Stimulated activated naive CD8-positive, alpha-beta T cell treated with anti-CD3 and anti-CD28 coated beads, Interleukin-15, Interleukin-2, amounts not matched to agents 100 U/mL and 50 U/mL, for 24 hours (primary cell): ENCODE measurements at regions not wholly inside any gene's neighbourhood (a gene's known extent, or its start where the extent isn't known, plus 50 kb on each side); places are given as distances from the start of the nearest gene placed in this dataset.
"Not testable (repeated sequence)": the region's sequence is repeated elsewhere in the genome, so short reads cannot be mapped to it uniquely, and the experiment has no call there.

Source experiments
- ATAC-seq: fragments of 150-1000 bp; cut with Tn5 transposase; one replicate; pipeline ENCODE4 v1.10.0; 2021
- DNase-seq: peaks from one replicate; pipeline ENCODE4 v3.0.0; 2021

DNA sequence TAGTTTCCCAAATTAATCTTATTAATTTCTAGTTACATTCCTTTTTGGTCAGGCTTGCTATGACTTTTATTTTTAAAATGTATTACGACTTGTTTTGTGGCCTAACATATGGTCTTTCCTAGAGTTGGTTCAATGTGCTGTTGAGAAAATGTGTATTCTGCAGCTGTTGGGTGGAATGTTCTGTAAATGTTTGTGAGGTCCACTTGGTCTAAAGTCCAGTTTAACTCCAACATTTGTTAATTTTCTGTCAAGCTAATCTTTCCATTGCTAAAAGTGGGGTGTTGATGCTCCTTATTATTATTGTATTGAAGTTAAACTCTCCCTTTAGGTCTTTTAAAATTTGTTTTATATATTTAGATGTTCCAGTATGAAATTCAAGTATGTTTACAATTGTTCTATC, 1010.8 kb upstream of the EDIL3 start:
- DNase-seq (no peak), ATAC-seq (no peak)

DNA sequence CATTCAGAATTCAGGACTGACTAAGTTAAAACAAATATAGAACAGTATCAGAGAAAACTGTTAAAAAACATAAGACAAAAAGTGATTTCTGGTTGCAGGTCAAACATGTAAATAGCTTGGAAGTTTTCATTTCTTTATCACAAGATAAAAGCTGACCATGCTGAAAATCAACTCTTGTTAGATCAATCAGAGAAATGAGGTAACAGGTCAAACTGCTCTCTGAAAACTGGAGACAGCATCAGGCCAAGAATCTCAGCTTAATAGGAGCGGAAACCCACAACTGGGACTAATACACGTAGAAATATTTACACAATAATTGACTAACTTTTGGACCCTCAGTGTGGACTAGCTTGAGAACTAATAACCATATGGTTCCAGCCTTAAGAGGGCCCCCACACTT, 1012.8 kb upstream of the EDIL3 start:
- ATAC-seq = no peak
- no peak for DNase-seq

DNA sequence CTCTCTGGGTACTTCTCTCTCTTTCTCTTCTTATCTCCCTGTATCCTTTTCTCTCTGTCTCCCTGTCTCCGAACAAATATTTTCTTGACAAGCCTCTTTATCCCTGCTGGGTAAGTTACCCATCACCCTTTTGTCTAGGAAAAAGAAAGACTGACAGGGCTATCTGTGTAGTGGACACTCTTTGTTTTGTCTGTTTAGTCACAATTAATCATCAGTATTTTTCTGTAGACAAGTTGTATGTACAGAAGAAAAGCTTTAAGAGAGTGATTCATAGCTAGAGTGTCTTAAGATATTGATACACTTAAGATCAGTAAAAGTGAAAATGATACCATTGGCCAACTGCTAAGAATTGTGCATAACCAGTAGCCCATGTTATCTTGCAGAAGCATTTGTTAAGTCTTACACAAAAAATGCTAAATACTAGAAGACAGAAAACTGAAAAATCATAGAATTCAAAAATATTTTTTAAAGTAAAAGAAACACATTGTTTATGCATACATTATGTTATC, 1043.8 kb upstream of the EDIL3 start:
- no peak for DNase-seq
- no peak for ATAC-seq

DNA sequence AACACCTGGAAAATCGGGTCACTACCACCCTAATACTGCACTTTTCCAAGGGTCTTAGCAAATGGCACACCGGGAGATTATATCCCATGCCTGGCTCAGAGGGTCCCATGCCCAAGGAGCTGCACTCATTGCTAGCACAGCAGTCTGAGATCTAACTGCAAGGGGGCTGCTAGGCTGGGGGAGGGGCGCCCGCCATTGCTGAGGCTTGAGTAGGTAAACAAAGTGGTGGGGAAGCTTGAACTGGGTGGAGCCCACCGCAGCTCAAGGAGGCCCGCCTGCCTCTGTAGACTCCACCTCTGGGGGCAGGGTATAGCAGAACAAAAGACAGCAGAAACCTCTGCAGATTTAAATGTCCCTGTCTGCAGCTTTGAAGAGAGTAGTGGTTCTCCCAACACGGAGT, 1047.0 kb upstream of the EDIL3 start:
- DNase-seq, ATAC-seq: not testable (repeated sequence)

DNA sequence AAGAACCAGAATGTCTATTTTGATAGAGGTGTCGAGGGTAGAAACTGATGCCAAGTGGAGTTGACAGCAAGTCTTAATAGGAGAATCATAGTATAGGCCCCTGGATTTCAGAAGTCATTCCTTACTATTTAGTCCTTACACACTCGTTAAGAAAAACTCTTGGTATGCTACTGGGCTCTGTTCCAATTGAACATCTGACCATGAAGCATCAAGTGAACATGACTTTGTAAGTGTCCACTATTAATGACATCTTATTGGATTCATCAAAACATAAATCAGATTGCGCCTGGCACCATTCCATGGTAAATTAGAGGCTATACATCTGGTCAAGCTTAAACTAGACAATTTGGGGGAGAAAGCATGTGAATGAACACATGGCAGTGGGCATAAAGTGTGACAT, 1056.5 kb upstream of the EDIL3 start:
- DNase-seq (no peak), ATAC-seq (no peak)

DNA sequence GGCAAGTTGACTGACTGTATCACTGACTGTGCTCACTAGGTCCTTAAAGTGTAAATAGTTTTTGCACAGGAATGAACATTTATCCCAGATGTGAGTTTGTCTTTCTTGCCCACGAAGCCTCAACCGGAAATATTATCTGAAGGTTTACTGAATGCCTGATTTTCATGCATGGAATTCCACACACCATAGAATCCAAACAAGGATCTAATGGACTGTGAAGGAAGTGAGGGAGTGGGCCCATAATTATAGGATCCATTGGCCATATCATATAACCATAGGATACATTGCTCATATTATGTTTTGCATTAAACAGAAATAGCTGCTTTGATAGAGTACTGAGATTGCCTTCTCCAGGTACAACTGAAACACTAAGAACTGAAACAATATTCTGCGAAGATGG, 1057.2 kb upstream of the EDIL3 start:
- ATAC-seq = no peak
- DNase-seq = no peak

DNA sequence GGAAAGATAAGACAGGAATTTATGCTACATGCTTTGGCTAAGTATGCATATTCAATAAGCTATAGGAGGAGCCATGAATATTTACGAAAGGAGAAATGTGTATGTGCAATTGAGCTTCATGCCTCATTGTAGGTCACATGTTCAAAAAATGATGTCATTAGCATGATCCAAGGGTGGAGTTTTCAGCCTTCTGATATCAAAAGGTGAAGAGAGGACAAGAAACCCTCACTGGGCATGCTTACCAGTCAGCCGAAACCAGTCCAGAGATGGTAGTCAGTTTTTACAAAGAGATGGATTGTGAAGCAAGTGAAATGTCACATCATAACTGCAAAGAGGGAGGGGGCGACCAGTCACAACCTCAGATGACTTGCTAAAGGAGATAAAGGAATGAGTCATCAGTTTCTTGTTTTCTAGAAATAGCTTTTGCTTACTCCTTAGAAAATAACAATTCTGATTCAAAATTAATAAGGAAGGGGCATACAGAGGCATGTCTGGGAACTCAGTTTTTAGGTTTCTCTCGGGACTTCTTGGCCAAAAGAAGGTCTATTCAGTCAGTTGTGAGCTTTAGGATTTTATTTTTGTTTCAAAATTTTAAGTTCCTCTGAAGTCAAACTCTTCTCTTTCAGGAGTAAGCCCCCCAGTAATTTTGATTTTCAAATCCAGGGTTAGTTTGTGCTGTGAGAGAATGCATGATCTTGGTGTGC, 1067.8 kb upstream of the EDIL3 start:
- ATAC-seq (no peak), DNase-seq (no peak)

DNA sequence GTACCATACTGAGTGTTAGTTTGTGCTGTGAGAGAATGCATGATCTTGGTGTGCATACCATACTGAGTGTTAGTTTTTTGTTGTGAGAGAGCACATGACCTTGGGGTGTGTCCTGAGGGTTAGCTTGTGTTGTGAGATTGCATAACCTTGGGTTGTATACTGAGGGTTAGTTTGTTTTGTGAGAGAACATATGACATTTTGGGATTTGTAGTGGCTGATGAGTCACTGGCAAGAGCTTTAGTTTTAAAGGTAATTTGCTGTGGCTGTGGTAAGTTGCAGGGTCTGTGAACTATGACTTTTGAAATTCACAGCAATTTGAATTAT, 1068.3 kb upstream of the EDIL3 start:
- DNase-seq = no peak
- ATAC-seq = no peak

DNA sequence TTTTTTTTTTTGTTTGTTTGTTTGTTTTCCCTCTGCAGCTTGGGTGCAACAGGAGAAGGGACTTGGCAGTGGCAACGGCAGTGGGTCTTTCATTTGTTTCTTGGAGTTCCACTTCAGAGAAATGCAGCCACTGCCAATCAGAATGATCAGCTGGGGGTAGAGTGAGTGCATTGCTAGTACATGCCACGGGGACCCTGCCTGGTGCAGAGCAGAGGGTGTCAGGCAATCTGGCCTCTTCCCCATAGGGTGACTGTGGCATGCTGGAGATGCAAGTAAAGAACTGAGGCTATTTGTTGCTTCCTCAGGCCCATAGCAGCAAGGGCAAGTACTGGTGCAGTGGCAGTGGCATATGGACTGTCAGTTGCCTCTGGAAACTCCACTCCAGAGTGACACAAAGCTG, 1073.6 kb upstream of the EDIL3 start:
- ATAC-seq (no peak), DNase-seq (no peak)

DNA sequence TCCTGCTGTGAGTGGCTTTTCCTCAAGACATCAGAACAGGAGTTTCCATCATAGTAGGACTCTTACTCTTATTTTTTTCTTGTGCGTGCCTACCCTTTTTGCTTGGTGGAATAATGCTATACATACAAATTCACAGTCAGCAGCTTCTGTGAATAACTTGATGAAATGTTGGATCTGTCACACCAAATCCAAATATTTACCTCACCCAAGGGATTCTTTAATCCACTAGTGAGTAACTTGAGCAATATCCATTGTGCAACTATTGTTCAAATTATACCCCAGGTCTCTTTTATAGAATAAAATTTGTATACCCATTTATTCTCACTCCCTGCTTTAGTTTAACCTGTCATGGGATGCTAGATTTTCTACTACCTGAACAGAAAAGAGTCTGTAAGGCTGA, 1078.3 kb upstream of the EDIL3 start:
- ATAC-seq = no peak
- no peak for DNase-seq

DNA sequence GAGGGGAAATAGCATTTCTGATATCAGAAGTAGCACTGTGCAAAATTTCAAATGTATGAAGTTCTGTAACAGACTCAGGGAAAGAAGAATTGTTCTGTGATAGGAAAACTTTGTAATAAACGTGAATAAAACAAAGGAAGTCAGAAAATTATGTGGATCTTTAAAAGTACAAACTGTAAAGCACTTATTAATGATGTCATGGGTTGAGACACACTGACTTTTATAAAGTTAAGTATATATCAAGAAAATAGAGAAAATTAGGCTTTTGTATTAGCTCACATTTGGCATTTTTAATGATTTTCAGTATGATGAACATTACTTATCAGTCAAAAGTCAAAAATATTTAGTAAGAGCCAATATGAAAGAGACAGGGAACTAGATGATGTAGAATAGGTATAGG, 1081.7 kb upstream of the EDIL3 start:
- DNase-seq (no peak), ATAC-seq (no peak)

DNA sequence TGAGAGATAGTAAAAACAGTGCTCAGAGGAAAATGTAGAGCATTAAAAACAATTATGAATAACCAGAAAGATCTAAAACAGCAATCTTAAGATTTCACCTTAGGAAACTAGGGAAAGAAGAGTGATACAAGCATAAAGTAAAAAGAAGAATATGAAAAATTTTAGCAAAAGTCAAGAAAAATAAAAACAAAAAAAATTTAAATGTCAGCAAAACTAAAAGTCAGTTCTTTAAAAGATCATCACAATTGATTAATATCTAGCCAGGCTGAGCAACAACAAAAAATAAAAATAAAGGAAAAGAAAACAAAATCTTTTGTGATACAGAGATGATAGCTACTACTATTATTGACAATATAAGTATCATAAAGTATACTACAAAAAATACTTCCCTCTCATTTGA, 1088.1 kb upstream of the EDIL3 start:
- no peak for DNase-seq
- no peak for ATAC-seq

DNA sequence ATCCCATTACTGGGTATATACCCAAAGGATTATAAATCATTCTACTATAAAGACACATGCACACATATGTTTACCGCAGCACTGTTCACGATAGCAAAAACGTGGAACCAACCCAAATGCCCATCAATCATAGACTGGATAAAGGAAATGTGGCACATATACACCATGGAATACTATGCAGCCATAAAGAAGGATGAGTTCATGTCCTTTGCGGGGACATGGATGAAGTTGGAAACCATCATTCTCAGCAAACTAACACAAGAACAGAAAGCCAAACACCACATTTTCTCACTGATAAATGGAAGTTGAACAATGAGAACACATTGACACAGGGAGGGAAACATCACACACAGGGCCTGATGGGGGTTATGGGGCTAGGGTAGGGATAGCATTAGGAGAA, 1090.5 kb upstream of the EDIL3 start:
- not testable (repeated sequence) for ATAC-seq, DNase-seq

DNA sequence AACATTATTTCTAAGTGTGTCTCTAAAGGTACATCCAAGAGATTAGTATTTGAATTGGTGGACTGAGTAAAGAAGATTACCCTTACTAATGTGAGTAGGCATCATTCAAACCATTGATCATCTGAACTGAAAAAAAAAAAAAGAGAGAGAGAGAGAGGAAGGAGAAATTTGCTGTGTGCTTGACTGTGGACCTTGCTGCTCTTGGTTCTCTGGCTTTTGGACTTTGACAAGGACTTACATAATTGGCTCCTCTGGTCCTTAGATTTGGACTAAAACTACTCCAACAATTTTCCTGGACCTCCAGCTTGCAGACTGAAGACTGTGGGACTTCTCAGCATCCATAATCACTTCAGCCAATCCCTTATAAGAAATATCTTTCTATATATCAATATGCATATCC, 1091.9 kb upstream of the EDIL3 start:
- ATAC-seq (no peak), DNase-seq (no peak)

DNA sequence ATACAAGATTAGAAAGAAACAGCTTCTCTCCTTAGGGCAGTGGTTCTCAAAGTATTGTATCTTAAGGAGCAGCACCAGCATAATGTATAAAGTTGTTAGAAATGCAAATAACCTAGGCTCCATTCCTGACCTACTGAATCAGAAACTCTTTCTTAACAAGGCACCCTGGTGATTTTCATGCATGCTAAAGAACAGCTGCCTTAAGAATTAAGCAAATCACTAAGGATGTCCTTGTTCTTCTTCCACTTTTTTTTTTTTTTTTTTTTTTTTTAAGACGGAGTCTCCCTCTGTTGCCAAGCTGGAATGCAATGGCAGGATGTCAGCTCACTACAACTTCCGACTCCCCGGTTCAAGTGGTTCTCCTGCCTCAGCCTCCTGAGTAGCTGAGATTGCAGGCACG, 1095.2 kb upstream of the EDIL3 start:
- ATAC-seq = no peak

DNA sequence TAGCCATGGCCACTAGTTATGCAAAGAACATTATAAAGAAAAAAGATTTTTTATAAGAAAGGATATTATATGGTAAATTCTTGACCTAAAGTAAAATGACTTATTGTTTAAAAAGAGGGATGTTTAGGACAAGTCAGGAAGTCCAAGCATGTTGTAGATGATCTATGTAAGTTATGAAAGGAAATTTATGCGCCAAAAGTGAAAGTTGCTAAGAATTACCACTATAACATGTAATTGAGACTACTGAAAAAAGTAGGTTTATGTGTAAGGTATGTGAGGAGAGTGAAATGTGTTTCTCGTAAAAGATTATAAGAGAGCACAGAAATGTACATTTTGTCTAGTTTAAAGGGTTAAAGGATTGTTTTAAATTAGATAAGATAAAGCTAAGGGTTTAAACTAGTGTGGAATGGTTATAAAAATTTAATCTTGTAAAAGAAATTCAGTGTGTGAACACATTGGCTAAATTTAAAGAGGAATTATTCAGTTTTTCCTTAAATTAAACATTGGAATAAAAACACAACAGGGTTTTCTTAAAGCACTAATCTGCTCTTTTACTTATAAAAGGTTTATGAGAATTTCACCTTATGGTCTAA, 1100.4 kb upstream of the EDIL3 start:
- no peak for ATAC-seq
- no peak for DNase-seq

More for the DNA sequence above, 1095.2 kb upstream of the EDIL3 start:
- DNase-seq = no peak

DNA sequence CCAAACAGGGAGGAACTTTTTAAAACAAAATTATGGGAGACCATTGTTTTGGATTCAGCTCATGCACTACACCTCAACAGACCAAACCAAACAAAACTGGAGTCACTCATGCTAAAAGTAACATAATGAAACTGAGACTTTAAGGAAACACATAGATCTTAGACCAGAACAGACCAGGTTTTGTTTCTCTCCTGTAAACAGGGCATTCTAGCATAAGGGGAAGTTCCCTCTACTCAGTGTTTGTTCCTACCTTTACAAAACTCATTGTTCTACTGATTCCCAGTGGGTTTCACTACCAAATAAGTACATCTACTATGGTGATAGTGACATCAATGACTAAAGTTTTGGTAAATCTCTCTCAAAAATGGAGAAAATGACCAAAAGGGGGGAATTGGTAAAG, 1103.6 kb upstream of the EDIL3 start:
- ATAC-seq (no peak), DNase-seq (no peak)

DNA sequence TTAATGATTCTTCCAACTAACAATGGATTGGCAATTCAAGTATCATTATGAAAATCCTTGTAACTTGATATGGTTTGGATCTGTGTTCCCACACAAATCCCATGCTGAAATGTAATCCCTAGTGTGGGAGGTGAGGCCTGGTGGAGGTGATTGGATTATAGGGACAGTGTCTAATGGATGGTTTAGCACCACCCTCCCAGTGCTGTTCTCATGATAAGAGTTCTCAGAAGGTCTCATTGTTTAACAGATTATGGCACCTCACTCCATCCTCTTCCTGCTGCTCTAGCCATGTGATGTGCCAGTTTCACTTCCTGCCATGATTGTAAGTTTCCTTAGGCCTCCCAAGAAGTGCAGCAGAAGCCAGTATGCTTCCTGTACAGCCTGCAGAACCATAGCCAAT, 1116.2 kb upstream of the EDIL3 start:
- ATAC-seq = no peak
- no peak for DNase-seq

DNA sequence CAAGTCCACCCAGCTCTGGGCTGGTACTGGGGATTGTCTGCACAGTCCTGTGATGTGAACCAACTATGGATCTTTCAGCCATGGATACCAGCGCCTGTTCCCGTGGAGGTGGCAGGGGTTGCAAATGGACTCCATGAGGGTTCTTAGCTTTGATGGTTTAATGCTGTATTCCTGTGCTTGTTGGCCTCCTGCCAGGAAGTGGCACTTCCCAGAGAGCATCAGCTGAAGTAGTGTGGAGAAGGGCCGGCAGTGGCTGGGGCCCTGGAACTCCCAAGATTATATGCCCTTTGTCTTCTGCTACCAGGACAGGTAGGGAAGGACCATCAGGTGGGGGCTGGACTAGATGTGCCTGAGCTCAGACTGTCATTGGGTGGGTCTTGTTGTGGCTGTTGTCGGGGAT, 1104.8 kb upstream of the COX7C start:
- DNase-seq (no peak), ATAC-seq (no peak)

DNA sequence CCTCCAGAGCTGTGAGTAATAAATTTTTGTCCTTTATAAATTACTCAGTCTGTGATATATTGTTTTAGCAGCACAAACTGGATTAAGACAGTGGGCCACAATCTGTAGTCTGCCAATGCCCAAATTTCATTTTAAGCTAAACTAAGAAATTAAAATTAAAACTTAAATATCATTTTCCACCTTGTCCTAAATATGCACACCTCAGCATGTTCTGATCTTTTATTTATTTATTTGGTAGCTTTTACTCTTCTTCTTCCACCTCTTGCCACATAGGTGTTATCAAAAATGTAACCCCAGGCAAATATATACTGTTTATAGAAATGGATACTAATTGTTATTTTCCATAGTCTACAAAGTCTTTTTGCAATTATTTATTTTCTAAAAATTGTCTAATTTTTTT, 1102.2 kb upstream of the COX7C start:
- DNase-seq (no peak), ATAC-seq (no peak)

DNA sequence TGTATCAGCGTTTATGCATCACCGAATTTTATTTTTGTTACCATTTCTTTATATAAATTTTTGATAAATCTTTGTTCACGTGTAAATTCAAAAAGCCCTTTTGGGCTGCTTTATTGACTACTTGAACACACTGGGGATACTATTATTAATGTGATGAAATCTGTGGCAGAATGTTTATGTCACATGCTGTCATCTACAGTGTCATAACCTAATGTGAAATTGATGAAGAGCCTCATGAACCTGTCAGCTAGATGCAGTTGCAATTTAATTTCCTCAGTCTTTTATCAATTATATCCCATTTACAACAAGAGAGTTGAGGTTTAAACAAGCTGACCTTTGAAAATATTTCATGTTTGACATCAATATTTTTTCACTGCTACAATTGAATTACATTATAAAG, 1100.4 kb upstream of the COX7C start:
- ATAC-seq = no peak
- DNase-seq = no peak

DNA sequence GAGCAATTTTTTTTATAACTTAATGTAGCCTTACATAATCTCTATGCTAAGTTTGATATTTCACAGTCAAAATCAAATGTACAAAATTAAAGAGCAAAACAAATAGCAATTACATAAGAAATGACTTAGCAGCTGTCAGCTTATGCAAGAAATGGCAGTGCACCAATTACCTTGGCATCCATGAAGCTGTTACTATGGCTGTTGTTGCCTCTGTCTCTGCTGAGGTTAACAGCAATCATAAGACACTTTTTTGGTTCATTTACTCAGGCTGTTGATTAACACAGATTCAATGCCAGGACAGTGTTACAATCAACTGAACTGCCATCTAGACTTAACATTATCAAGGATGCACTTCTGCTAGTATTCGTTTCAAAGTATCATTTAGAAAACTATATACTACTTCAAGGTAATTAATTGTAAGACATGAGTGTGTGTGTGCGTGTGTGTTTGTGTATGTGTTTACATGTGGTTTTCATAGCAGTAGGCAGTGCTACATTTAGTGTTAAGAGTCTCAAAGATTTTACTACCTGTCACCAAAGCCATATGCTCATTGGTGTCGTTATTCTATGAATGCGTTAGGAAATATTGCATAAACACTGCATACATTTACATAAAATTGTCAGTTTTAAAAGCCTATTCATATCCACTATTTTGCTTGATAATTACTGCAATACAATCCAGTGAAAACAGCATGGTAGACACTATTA, 1084.2 kb upstream of the COX7C start:
- ATAC-seq (no peak), DNase-seq (no peak)

DNA sequence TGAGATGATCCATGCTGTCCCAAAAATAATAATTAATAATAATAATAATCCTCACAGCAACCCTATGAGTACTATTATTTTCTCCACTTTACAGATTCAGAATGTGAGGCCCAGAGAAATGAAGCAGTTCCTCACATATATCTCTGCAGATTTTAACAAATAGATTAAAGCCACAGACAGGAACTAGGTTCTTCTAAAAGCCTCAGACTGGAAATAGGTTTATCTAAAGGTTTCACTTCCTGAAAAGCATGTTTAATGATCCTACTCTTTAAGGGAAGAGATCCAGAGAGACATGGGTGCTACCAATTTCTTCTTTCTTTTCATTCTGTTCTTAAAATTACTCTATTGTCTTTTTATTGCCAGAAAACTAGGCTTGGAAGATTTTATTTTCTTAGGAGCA, 1079.4 kb upstream of the COX7C start:
- ATAC-seq (no peak), DNase-seq (no peak)

DNA sequence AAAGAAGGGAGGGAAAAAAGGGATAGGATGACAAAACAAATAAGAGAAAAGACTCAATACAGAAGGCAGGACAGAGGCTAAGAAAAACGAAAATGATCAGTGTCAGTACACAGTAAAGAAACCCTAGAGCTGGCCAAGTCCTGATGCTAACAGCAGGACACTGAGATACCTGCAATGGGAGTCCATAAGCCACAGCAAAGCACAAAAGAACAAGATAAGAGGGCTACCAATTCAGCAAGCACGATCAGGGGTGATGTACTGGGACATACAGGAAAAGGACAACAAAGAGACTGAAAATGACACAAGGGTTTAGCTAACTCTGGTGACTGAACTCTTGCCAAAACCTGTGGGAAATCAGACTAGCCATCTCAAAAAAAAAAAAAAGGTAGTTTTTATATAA, 1072.6 kb upstream of the COX7C start:
- DNase-seq = no peak
- no peak for ATAC-seq
